Trophoblast cell (in vitro differentiated cells and primary cell): ENCODE measurements at regions not wholly inside any gene's neighbourhood (a gene's known extent, or its start where the extent isn't known, plus 50 kb on each side); places are given as distances from the start of the nearest gene placed in this dataset.

Experiments
- DNase-seq, 2 donors: peaks; one replicate each; pipeline ENCODE4 v3.0.0-alpha.2; 2016
- H2AFZ ChIP-seq: 2 replicates; pipeline ENCODE4 v1.6.1; 2013; ENCODE audit warnings: low read length, moderate library complexity, mild to moderate bottlenecking; ENCODE audit not compliant: insufficient read depth, poor library complexity
- H2AK5ac ChIP-seq: 2 replicates; pipeline ENCODE4 v1.6.1; 2013; ENCODE audit warnings: mild to moderate bottlenecking, low read length
- H2BK120ac ChIP-seq: 2 replicates; pipeline ENCODE4 v1.6.1; 2013; ENCODE audit warnings: low read length, mild to moderate bottlenecking, moderate library complexity; ENCODE audit not compliant: insufficient read depth, poor library complexity
- H2BK12ac ChIP-seq: 2 replicates; pipeline ENCODE4 v1.6.1; 2013; ENCODE audit warnings: mild to moderate bottlenecking, low read length, moderate library complexity
- H2BK5ac ChIP-seq: 2 replicates; pipeline ENCODE4 v1.6.1; 2013; ENCODE audit warnings: low read length, low read depth, moderate library complexity, mild to moderate bottlenecking; ENCODE audit not compliant: poor library complexity
- H3K14ac ChIP-seq: 2 replicates; pipeline ENCODE4 v1.6.1; 2013; ENCODE audit warnings: mild to moderate bottlenecking, low read length
- H3K18ac ChIP-seq: 2 replicates; pipeline ENCODE4 v1.6.1; 2013; ENCODE audit warnings: mild to moderate bottlenecking, low read length
- H3K23ac ChIP-seq: 2 replicates; pipeline ENCODE4 v1.6.1; 2013; ENCODE audit warnings: low read length
- H3K27ac ChIP-seq: 2 replicates; pipeline ENCODE4 v1.5.1; 2013; ENCODE audit warnings: low read depth, mild to moderate bottlenecking, inconsistent platforms, low read length, moderate library complexity
- H3K27me3 ChIP-seq: 2 replicates; pipeline ENCODE4 v1.6.1; 2013; ENCODE audit warnings: inconsistent platforms, mild to moderate bottlenecking, low read length, moderate library complexity; ENCODE audit not compliant: insufficient read depth
- H3K36me3 ChIP-seq, 2 experiments: 1 replicate in 1 of 2; 2 replicates in 1 of 2; pipeline ENCODE4 v1.6.1; 2013; ENCODE audit warnings: low read length in 2 of 2, mild to moderate bottlenecking in 2 of 2, moderate library complexity in 1 of 2; ENCODE audit not compliant: insufficient read depth in 2 of 2, control insufficient read depth in 1 of 2
- H3K4ac ChIP-seq: 2 replicates; pipeline ENCODE4 v1.6.1; 2013; ENCODE audit warnings: low read depth, mild to moderate bottlenecking, low read length, moderate library complexity
- H3K4me1 ChIP-seq, 2 experiments: 1 replicate in 1 of 2; 2 replicates in 1 of 2; pipeline ENCODE4 v1.6.1; 2013; ENCODE audit warnings: low read length in 2 of 2, mild to moderate bottlenecking in 2 of 2, moderate library complexity in 1 of 2; ENCODE audit not compliant: insufficient read depth in 2 of 2, control insufficient read depth in 1 of 2
- H3K4me2 ChIP-seq: 2 replicates; pipeline ENCODE4 v1.6.1; 2013; ENCODE audit warnings: inconsistent platforms, mild to moderate bottlenecking, low read length, moderate library complexity
- H3K4me3 ChIP-seq: 2 replicates; pipeline ENCODE4 v1.5.1; 2013; ENCODE audit warnings: mild to moderate bottlenecking, low read depth, low read length, inconsistent platforms
- H3K79me1 ChIP-seq: one replicate; pipeline ENCODE4 v1.6.1; 2013; ENCODE audit warnings: low read length
- H3K79me2 ChIP-seq: 2 replicates; pipeline ENCODE4 v1.6.1; 2013; ENCODE audit warnings: low read length, mild to moderate bottlenecking; ENCODE audit not compliant: control insufficient read depth, insufficient read depth, poor library complexity
- H3K9ac ChIP-seq: 2 replicates; pipeline ENCODE4 v1.6.1; 2013; ENCODE audit warnings: mild to moderate bottlenecking, low read length
- H3K9me3 ChIP-seq: 2 replicates; pipeline ENCODE4 v1.6.1; 2013; ENCODE audit warnings: low read depth, mild to moderate bottlenecking, control low read depth, inconsistent platforms, low read length; ENCODE audit not compliant: insufficient read depth
- H4K12ac ChIP-seq: 2 replicates; pipeline ENCODE4 v1.6.1; 2013; ENCODE audit warnings: low read depth, mild to moderate bottlenecking, low read length, moderate library complexity
- H4K8ac ChIP-seq: 2 replicates; pipeline ENCODE4 v1.6.1; 2013; ENCODE audit warnings: low read depth, mild to moderate bottlenecking, low read length, moderate library complexity
- H4K91ac ChIP-seq: one replicate; pipeline ENCODE4 v1.6.1; 2013; ENCODE audit warnings: low read depth, mild to moderate bottlenecking, low read length, moderate library complexity
- WGBS: extraction: QIAGEN DNeasy Blood & Tissue Kit; methylation state at CpG from one replicate; pipeline ENCODE4 v1.1.7; 2013; ENCODE audit warnings: missing lambda C conversion rate; ENCODE audit not compliant: insufficient read length, insufficient coverage; ENCODE audit errors: extremely low coverage; 5-methylcytosine and 5-hydroxymethylcytosine counted together

- Histone ChIP-seq H2AK5ac (no peak overlapping the region), H3K79me2 (no peaks in the 10 kb centered on the region), H4K8ac (no peak overlapping the region), H3K27me3 (no peaks in the 10 kb centered on the region), H3K9me3 (peaks cover 2% of the 10 kb centered on the region), H3K79me1 (no peaks in the 10 kb centered on the region), H3K27ac (no peak overlapping the region), H2BK5ac (no peak overlapping the region), H3K4ac (no peak overlapping the region), H3K4me2 (no peak overlapping the region), H3K36me3 (no peaks in the 10 kb centered on the region), H3K23ac (no peak overlapping the region), H2AFZ (no peak overlapping the region), H2BK12ac (no peak overlapping the region), H3K14ac (no peak overlapping the region), H3K4me3 (no peak overlapping the region), H3K9ac (no peak overlapping the region), H2BK120ac (no peak overlapping the region), H4K91ac (no peak overlapping the region), H3K4me1 (no peaks in the 10 kb centered on the region), H3K18ac (no peak overlapping the region), H4K12ac (no peak overlapping the region)
- WGBS, result no CpG with 5 or more reads among the region's 7 CpGs
- DNase-seq, result no peak
Measured at GRCh38 chr7:153942036-153942435, 110.2 kb upstream of the DPP6 start.

DNA sequence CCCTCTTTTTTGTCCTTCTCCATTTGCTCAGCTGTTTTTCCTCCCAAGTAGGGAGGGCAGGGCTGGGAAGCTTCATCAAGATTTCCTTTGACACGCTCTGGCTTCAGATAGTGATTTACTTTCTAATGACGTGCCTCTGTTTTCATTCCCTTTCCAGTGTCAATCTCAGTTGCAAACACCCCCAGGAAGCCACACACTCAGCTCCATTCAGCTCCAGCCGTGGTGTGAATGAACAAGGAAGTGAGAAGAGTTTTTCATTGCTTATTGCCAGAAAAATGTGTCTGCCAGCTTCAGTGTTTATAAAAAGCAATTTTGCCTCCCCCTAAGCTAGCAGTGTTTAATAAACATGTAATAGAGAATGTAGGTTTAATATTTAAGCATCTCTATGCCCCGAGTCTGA lies 108.7 kb upstream of the DPP6 start:
- H2BK12ac ChIP-seq, result no peak overlapping the region
- H3K4me1 ChIP-seq, result no peaks in the 10 kb centered on the region
- no peaks in the 10 kb centered on the region for H3K27me3 ChIP-seq
- no peak overlapping the region for H4K91ac ChIP-seq
- no peak for DNase-seq
- WGBS, result no CpG with 5 or more reads among the region's 4 CpGs
- H3K79me2 ChIP-seq, result no peaks in the 10 kb centered on the region
- H4K8ac ChIP-seq, result no peak overlapping the region
- no peak overlapping the region for H2AFZ ChIP-seq
- no peak overlapping the region for H4K12ac ChIP-seq
- H3K4ac ChIP-seq, result no peak overlapping the region
- H3K27ac ChIP-seq, result no peak overlapping the region
- H3K4me2 ChIP-seq, result no peak overlapping the region
- H2BK5ac ChIP-seq, result no peak overlapping the region
- H3K4me3 ChIP-seq, result no peak overlapping the region
- no peak overlapping the region for H3K18ac ChIP-seq
- H2BK120ac ChIP-seq, result no peak overlapping the region
- H2AK5ac ChIP-seq, result no peak overlapping the region
- H3K9me3 ChIP-seq, result peaks cover 2% of the 10 kb centered on the region
- H3K79me1 ChIP-seq, result no peaks in the 10 kb centered on the region
- H3K36me3 ChIP-seq, result no peaks in the 10 kb centered on the region
- H3K14ac ChIP-seq, result no peak overlapping the region
- no peak overlapping the region for H3K23ac ChIP-seq
- H3K9ac ChIP-seq, result no peak overlapping the region

- H2BK12ac ChIP-seq, result no peak overlapping the region
- H3K4ac ChIP-seq, result no peak overlapping the region
- H3K14ac ChIP-seq, result no peak overlapping the region
- no peaks in the 10 kb centered on the region for H3K79me1 ChIP-seq
- H3K79me2 ChIP-seq, result no peaks in the 10 kb centered on the region
- no CpG with 5 or more reads among the region's 12 CpGs for WGBS
- H3K18ac ChIP-seq, result no peak overlapping the region
- H2AK5ac ChIP-seq, result no peak overlapping the region
- peaks cover 2% of the 10 kb centered on the region for H3K9me3 ChIP-seq
- no peak overlapping the region for H3K4me2 ChIP-seq
- no peak overlapping the region for H4K91ac ChIP-seq
- no peak overlapping the region for H2BK5ac ChIP-seq
- no peak overlapping the region for H2AFZ ChIP-seq
- no peak overlapping the region for H4K12ac ChIP-seq
- H2BK120ac ChIP-seq, result no peak overlapping the region
- no peaks in the 10 kb centered on the region for H3K27me3 ChIP-seq
- no peak overlapping the region for H3K9ac ChIP-seq
- no peak overlapping the region for H3K4me3 ChIP-seq
- H3K4me1 ChIP-seq, result no peaks in the 10 kb centered on the region
- no peak overlapping the region for H4K8ac ChIP-seq
- no peak for DNase-seq
- H3K27ac ChIP-seq, result no peak overlapping the region
- H3K23ac ChIP-seq, result no peak overlapping the region
- no peaks in the 10 kb centered on the region for H3K36me3 ChIP-seq
Measured at GRCh38 chr7:153943861-153944260, 108.3 kb upstream of the DPP6 start.

- no peak for DNase-seq
- Histone ChIP-seq H3K27ac (no peak overlapping the region), H3K18ac (no peak overlapping the region), H2AFZ (no peak overlapping the region), H4K12ac (no peak overlapping the region), H3K4ac (no peak overlapping the region), H3K79me2 (no peaks in the 10 kb centered on the region), H3K4me1 (no peaks in the 10 kb centered on the region), H3K9me3 (no peaks in the 10 kb centered on the region), H2BK12ac (no peak overlapping the region), H2AK5ac (no peak overlapping the region), H3K4me3 (no peak overlapping the region), H4K91ac (no peak overlapping the region), H3K9ac (no peak overlapping the region), H2BK5ac (no peak overlapping the region), H3K4me2 (no peak overlapping the region), H4K8ac (no peak overlapping the region), H3K79me1 (no peaks in the 10 kb centered on the region), H2BK120ac (no peak overlapping the region), H3K27me3 (no peaks in the 10 kb centered on the region), H3K23ac (no peak overlapping the region), H3K14ac (no peak overlapping the region), H3K36me3 (no peaks in the 10 kb centered on the region)
- WGBS, result no CpG with 5 or more reads among the region's 2 CpGs
Measured at GRCh38 chr7:153948060-153948459, 104.1 kb upstream of the DPP6 start.
